ENCODE measurements at regions not wholly inside any gene's neighbourhood (a gene's known extent, or its start where the extent isn't known, plus 50 kb on each side); places are given as distances from the start of the nearest gene placed in this dataset.

- no peak for DNase-seq (ENCODE audit: low read depth)
- H3K4me3 ChIP-seq (ENCODE audit: low read length): no peak overlapping the region
- TF ChIP-seq, protein P1, sequence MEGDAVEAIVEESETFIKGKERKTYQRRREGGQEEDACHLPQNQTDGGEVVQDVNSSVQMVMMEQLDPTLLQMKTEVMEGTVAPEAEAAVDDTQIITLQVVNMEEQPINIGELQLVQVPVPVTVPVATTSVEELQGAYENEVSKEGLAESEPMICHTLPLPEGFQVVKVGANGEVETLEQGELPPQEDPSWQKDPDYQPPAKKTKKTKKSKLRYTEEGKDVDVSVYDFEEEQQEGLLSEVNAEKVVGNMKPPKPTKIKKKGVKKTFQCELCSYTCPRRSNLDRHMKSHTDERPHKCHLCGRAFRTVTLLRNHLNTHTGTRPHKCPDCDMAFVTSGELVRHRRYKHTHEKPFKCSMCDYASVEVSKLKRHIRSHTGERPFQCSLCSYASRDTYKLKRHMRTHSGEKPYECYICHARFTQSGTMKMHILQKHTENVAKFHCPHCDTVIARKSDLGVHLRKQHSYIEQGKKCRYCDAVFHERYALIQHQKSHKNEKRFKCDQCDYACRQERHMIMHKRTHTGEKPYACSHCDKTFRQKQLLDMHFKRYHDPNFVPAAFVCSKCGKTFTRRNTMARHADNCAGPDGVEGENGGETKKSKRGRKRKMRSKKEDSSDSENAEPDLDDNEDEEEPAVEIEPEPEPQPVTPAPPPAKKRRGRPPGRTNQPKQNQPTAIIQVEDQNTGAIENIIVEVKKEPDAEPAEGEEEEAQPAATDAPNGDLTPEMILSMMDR (conservative IDR thresholded peaks at IDR 0.05; ENCODE audit: low read length): no peak
Observed at GRCh38 chr12:126706300-126706699, 1560.7 kb upstream of the TMEM132C start.

GRCh38 chr12:126708492-126708896 is 1558.5 kb upstream of the TMEM132C start:
- TF ChIP-seq, protein P1 (conservative IDR thresholded peaks at IDR 0.05; ENCODE audit: low read length): no peak
- no peak overlapping the region for H3K4me3 ChIP-seq (ENCODE audit: low read length)
- peak; percentile 67 for DNase-seq (ENCODE audit: low read depth)

DNA sequence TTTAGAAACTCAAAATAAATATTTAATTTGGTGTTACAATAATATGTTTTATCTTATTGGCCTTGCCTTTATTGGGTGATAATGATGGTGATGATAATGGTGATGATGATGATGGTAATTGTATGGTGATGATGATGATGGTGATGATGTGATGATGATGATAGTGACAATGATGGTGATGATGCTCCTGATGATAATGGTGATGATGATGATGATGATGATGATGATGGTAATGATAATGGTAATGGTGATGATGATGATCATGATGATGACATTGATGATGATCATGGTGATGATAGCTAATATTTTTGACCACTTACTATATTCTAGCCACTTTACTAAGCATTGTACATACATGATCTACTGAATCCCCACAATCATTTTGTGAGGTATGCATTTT is 1548.6 kb upstream of the TMEM132C start:
- DNase-seq (ENCODE audit: low read depth): no peak
- TF ChIP-seq, protein P1 (conservative IDR thresholded peaks at IDR 0.05; ENCODE audit: low read length): no peak
- H3K4me3 ChIP-seq (ENCODE audit: low read length): no peak overlapping the region

DNA sequence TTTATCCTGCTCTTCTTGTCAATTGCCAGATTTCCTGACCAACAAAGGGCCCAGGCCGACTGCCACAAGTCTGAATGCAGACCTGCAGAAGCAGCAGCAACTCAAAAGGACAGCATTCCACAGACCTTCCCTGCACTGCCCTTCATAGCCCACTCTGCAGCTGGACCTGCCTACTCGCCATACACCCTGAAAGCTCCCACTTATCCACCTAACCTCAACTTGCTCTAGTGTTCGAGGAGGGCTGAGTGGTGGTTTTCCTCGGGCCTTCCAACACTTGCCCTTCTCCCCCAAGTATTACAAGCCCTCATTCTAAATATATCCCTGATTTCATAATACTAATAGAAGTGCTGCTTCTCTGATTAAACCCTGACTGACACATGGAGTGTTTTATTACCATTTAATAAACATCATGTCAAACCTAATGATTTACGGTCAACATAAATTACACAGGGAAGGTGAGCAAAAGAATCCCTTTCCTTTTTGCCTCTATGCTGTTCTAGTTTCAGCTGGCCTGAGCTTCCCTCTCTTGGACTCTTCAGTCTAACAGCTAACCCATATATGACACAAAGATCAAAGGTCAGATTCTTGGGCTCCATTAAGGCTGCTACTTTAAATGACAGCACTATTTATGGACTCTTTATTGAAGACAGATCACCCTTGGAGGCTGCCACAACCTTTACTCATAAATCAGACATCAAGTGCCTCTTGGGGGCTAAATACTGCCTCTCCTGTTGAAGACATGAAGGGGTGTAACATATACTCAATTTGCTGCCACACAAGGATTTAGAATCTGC is 1546.9 kb upstream of the TMEM132C start:
- DNase-seq (ENCODE audit: low read depth): no peak
- no peak overlapping the region for H3K4me3 ChIP-seq (ENCODE audit: low read length)
- TF ChIP-seq, protein P1 (conservative IDR thresholded peaks at IDR 0.05; ENCODE audit: low read length): no peak

- no peak for DNase-seq (ENCODE audit: low read depth)
- no peak overlapping the region for H3K4me3 ChIP-seq (ENCODE audit: low read length)
- TF ChIP-seq, protein P1 (conservative IDR thresholded peaks at IDR 0.05; ENCODE audit: low read length): no peak
Observed at GRCh38 chr12:126726481-126727217, 1540.3 kb upstream of the TMEM132C start.

- no peak overlapping the region for H3K4me3 ChIP-seq (ENCODE audit: low read length)
- TF ChIP-seq, protein P1 (conservative IDR thresholded peaks at IDR 0.05; ENCODE audit: low read length): no peak
- DNase-seq (ENCODE audit: low read depth): no peak
Observed at GRCh38 chr12:126727218-126728075, 1539.5 kb upstream of the TMEM132C start.

All from AG10803 (cell line).